ENCODE measurements at regions not wholly inside any gene's neighbourhood (a gene's known extent, or its start where the extent isn't known, plus 50 kb on each side); places are given as distances from the start of the nearest gene placed in this dataset.

DNA sequence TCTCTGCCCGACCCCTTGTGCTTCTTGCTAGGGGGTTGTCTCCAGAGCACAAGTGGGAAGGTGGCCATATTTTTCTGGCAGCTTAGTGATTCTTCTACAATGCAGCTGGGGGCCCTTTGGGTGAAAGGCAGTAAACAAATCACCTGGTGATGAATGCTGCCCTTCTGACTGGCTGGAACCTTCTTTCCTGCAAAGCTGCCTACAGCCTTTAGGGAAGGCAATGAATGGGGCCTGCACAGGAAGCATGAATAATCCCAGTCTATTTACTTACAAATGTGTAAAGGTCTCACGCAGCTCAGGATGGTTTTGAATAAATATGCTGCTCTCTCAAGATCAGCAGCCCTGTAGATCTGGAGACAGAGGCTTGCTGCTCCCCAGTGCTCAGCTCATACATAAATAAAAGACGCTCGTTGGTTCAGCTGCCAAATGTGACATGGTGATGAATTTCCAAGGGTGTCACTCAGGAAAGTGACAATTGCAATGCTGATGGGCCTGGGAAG is 289.2 kb downstream of the TDRD15 start:
- Histone ChIP-seq H3K36me3 (no peaks in the 10 kb centered on the region), H3K4me3 (no peak overlapping the region), H3K4me1 (replicated peaks) (peaks cover 35% of the 10 kb centered on the region), H3K27ac (no peak overlapping the region), H3K9me3 (replicated peaks) (no peaks in the 10 kb centered on the region), H3K27me3 (replicated peaks) (no peaks in the 10 kb centered on the region)
- peak in 1 of 2 experiments; percentile 33 for DNase-seq (ENCODE audit: low read depth in 1 of 2, low spot score in 2 of 2)

DNA sequence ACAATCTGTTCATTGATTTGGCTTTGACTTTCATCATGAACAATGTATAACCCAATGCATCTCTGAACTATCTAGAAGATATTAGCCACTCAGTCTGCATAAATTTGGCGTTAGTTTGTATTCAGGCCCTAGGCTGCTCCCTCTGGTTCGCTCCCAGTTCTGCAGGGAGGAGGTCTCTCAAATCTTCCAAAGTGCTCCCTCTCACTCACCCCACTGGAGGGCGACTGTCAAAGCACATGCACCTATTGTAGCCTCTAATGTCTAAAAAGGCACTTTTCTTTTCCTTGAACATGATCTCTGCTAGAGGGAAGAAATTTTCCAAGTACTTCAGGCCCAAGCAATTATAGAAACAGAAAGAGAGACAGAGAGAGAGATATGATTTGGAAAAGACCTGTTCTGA is 291.5 kb downstream of the TDRD15 start:
- Histone ChIP-seq H3K36me3 (no peaks in the 10 kb centered on the region), H3K27ac (no peak overlapping the region), H3K27me3 (replicated peaks) (no peaks in the 10 kb centered on the region), H3K4me3 (no peak overlapping the region), H3K9me3 (replicated peaks) (no peaks in the 10 kb centered on the region), H3K4me1 (replicated peaks) (peaks cover 36% of the 10 kb centered on the region)
- DNase-seq (ENCODE audit: low read depth in 1 of 2, low spot score in 2 of 2): no peak

DNA sequence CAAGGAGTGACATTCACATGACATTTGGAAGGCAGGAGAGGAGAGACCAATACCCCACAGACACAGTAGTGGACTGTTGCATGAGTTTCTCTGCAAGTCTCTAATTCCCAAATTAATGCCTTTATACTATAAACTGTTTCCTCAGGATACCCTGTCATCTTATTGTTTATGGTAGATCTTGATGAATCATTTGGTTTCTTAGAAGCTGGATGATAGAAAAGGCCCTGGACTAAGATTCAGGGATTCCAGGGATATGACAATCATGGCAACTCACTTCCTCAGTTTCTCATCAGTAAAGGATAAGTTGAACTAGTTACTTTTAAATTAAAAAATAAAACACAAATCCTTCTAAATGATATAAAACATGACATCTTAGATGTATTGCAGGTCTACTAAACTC is 292.5 kb downstream of the TDRD15 start:
- Histone ChIP-seq H3K27ac (no peak overlapping the region), H3K9me3 (replicated peaks) (no peaks in the 10 kb centered on the region), H3K4me1 (replicated peaks) (peaks cover 36% of the 10 kb centered on the region), H3K36me3 (no peaks in the 10 kb centered on the region), H3K4me3 (no peak overlapping the region), H3K27me3 (replicated peaks) (no peaks in the 10 kb centered on the region)
- DNase-seq (ENCODE audit: low read depth in 1 of 2, low spot score in 2 of 2): no peak

DNA sequence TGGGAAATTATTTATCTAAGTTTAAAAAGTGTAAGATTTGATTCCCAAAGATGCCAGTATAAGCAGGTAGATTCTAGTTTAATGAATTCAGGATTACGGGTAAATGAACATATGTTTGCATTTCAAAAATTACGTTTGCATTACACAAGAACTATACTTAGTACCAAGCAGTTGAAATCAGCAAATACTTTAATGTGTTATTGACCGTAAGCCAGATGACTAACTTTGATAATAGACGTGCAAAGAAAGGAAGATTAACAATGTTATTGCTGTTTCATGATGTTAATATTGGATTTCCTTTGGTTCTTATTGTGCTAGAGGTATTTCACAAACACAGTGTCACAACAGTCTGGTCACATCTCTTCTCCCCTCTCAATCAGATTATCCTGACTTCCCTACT is 294.7 kb downstream of the TDRD15 start:
- H3K27ac ChIP-seq: 0 out of 2 replicates have a peak overlapping the region, but pooled peaks have one; percentile 10
- H3K4me3 ChIP-seq: no peak overlapping the region
- peaks cover 4% of the 10 kb centered on the region; the same call in 1 of the 2 replicates for H3K9me3 ChIP-seq (replicated peaks)
- H3K36me3 ChIP-seq: no peaks in the 10 kb centered on the region
- no peaks in the 10 kb centered on the region for H3K27me3 ChIP-seq (replicated peaks)
- peaks cover 24% of the 10 kb centered on the region for H3K4me1 ChIP-seq (replicated peaks)
- DNase-seq (ENCODE audit: low read depth in 1 of 2, low spot score in 2 of 2): no peak

DNA sequence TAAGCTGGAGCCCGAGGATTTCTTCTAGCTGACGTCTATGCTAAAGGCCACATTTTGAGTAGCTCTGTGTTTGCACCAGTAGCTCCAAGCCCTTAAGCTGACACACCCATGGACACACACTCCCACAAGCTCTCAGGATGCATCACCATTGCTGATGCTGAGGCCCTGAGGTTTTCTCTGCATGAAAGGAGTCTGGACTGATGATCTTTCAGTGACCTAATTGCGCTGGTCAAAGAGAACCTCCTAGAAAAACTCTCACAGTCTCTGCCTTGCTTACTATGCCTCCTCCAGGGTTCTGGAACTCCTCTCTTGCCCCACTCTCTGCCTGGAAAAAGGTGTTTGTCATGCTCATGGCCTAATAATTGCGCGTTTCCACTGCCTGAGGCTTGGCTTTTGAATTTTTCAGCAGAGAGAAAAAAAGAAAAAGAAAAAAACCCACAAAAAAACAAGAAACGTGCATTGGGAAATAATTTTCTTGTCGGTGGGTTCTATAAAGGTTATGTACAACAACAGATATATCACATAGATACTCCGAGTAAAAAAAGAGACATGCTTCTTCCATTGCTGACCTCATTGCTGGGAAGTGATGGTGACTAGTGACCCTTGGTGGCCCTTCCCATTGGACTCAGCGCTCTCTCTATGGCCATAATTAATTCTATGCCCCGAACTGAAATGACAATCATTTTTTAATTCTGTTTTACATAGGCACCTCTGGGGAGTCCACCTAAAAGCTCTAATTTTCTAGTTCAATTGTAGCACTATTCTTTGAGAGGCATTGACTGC is 297.0 kb downstream of the TDRD15 start:
- H3K27me3 ChIP-seq (replicated peaks): no peaks in the 10 kb centered on the region
- H3K27ac ChIP-seq: no peak overlapping the region
- H3K4me3 ChIP-seq: no peak overlapping the region
- DNase-seq (ENCODE audit: low read depth in 1 of 2, low spot score in 2 of 2): no peak
- peaks cover 28% of the 10 kb centered on the region for H3K4me1 ChIP-seq (replicated peaks)
- H3K9me3 ChIP-seq (replicated peaks): peaks cover 4% of the 10 kb centered on the region; the same call in 1 of the 2 replicates
- no peaks in the 10 kb centered on the region for H3K36me3 ChIP-seq

DNA sequence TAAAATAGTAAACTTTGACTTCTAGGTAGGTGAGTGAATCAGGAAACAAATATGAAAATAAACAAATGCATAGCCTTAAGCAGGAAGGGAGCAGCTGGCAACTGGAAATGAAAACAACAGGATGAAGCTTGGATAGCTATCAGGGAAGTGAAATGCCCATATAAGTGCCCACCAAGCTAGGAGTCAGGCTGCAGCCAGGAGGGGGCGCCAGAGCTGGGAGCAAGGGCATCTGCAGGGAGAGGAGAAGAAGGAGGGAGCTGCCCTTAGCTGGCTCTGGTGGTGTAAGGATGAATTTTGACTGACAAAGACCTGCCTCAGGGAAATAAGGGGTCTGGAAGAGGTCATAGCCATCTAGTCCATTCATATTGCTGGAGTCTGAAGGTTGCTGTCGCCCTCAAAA is 298.3 kb downstream of the TDRD15 start:
- H3K9me3 ChIP-seq (replicated peaks): peaks cover 4% of the 10 kb centered on the region; the same call in 1 of the 2 replicates
- no peak overlapping the region for H3K27ac ChIP-seq
- H3K4me1 ChIP-seq (replicated peaks): peaks cover 15% of the 10 kb centered on the region
- no peak overlapping the region for H3K4me3 ChIP-seq
- H3K36me3 ChIP-seq: no peaks in the 10 kb centered on the region
- peak; percentile 33 to 63 for DNase-seq (ENCODE audit: low read depth in 1 of 2, low spot score in 2 of 2)
- no peaks in the 10 kb centered on the region for H3K27me3 ChIP-seq (replicated peaks)

DNA sequence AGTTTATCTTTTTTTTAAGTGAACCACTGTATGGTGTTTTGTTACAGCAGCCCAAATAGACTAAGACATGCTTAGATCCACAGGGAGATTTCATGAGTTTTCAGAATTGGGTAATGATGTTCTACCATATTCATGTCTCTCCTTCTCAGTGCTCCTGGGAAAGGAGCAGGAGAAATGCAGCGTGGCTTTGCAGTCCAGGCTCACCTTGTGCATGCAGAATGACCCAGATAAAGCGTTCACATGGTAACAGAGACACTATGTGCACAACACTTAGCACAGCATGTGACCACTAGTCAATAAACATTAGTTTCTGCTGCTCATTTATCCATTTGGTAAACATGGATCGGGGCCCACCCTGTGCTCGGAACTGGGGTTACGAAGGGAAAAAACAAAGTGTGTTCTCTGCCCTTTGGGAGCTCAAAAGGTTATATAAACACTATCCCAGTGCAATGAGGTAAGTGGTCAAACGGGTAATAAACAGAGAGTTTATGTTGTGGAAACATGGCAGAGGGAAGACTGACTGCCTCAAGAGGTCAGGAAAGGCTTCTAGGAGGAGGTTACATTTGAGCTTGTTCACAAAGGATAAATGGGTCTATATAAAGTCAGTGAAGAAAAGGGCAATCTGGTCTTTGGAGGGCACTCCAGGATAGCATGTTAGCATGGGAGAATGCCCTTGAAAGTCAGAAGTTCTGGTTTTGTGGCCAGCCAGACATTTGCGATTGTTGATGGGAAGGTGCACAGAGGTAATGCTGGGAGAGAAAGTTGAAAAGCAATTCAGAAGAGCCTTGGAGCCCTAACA is 299.2 kb downstream of the TDRD15 start:
- H3K4me3 ChIP-seq: no peak overlapping the region
- peaks cover 4% of the 10 kb centered on the region; the same call in 1 of the 2 replicates for H3K9me3 ChIP-seq (replicated peaks)
- no peak overlapping the region for H3K27ac ChIP-seq
- no peaks in the 10 kb centered on the region for H3K36me3 ChIP-seq
- peaks cover 12% of the 10 kb centered on the region for H3K4me1 ChIP-seq (replicated peaks)
- DNase-seq (ENCODE audit: low read depth in 1 of 2, low spot score in 2 of 2): no peak
- H3K27me3 ChIP-seq (replicated peaks): no peaks in the 10 kb centered on the region

DNA sequence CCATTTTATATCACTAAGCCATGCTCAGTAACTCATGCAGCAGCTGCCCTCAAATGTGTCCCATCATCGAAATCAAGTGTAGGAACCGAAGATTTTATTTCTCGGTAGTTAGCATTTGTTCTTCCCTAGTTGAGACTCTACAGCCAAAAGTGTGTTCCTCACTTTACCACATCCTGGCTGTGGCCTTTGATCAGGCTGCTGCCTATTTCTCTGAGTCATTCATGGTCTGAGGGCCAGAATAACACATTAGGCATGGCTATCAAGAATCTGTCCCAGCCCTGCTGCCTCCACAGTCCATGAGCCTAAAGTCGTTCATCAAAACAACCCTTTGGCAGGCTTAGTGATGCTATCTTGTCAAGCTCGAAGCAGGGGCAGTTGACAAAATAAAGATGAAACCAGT is 300.1 kb downstream of the TDRD15 start:
- Histone ChIP-seq H3K27me3 (replicated peaks) (no peaks in the 10 kb centered on the region), H3K36me3 (no peaks in the 10 kb centered on the region), H3K27ac (no peak overlapping the region), H3K9me3 (replicated peaks) (peaks cover 4% of the 10 kb centered on the region; the same call in 1 of the 2 replicates), H3K4me1 (replicated peaks) (0 out of 2 replicates have a peak, but pooled peaks cover 10% of the 10 kb centered on the region), H3K4me3 (no peak overlapping the region)
- DNase-seq (ENCODE audit: low read depth in 1 of 2, low spot score in 2 of 2): no peak

DNA sequence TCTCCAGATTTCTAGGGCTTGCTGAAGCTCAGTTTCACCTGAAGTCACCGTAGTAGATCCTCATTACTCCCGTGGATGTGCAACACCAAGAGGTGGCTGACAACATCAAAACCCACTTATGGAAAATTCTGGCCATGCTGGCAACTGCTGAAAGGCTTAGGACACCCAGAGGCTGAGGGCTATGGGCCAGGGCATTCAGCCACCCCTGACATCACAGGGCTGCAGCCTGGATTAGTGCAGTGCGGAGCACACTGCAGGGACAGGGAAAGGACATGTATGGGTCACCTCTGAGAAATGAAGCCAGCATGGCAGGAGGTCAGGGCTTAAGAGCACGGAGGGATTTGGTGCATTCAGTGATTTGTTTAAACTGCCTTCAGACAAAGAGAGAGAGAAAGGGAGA is 300.6 kb downstream of the TDRD15 start:
- Histone ChIP-seq H3K9me3 (replicated peaks) (peaks cover 4% of the 10 kb centered on the region; the same call in 1 of the 2 replicates), H3K27ac (no peak overlapping the region), H3K4me1 (replicated peaks) (0 out of 2 replicates have a peak, but pooled peaks cover 10% of the 10 kb centered on the region), H3K4me3 (no peak overlapping the region), H3K36me3 (no peaks in the 10 kb centered on the region), H3K27me3 (replicated peaks) (no peaks in the 10 kb centered on the region)
- no peak for DNase-seq (ENCODE audit: low read depth in 1 of 2, low spot score in 2 of 2)

DNA sequence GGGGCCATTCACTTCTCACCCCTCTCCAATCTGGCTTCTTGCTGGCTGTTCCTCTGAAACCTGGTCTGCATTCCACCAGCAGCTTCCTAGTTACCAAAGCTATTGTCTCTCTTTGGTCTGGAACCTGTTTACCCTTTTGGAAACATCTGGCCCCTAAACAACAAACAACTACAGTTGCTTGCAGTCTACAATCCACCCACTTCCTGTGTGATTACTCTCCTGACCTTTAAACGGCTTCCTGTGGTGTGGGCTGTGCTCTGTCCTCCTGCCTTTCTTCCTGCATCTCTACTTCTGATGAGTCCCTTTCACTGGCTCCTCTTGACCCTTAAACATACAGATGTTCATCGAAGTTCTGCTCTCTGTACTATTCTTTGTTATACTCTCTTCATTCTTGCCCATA is 303.8 kb downstream of the TDRD15 start:
- DNase-seq (ENCODE audit: low read depth in 1 of 2, low spot score in 2 of 2): no peak
- H3K4me3 ChIP-seq: no peak overlapping the region

DNA sequence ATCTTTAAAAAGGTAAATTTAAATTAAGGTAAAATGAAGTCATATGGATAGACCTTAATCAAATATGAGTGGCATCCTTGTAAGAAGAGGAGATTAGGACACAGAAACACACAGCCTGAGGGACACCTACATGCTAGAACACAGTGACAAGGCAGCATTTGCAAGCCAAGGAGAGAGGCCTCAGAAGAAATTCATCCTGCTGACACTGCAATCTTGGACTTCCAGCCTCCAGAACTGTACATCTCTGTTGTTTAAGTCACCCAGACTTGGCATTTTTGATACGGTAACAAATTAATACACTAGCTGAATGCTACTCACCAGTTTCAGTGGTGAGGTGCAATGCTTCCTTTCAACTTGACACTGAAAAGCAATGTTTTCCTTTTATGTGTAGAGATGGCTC is 305.0 kb downstream of the TDRD15 start:
- H3K4me1 ChIP-seq (replicated peaks): 0 out of 2 replicates have a peak, but pooled peaks cover 8% of the 10 kb centered on the region
- DNase-seq (ENCODE audit: low read depth in 1 of 2, low spot score in 2 of 2): no peak
- no peaks in the 10 kb centered on the region for H3K9me3 ChIP-seq (replicated peaks)
- no peak overlapping the region for H3K4me3 ChIP-seq
- H3K36me3 ChIP-seq: no peaks in the 10 kb centered on the region
- H3K27ac ChIP-seq: no peak overlapping the region
- no peaks in the 10 kb centered on the region for H3K27me3 ChIP-seq (replicated peaks)

More for the DNA sequence above, 303.8 kb downstream of the TDRD15 start:
- Histone ChIP-seq H3K27ac (no peak overlapping the region), H3K36me3 (no peaks in the 10 kb centered on the region), H3K27me3 (replicated peaks) (no peaks in the 10 kb centered on the region), H3K9me3 (replicated peaks) (no peaks in the 10 kb centered on the region), H3K4me1 (replicated peaks) (0 out of 2 replicates have a peak, but pooled peaks cover 10% of the 10 kb centered on the region)

DNA sequence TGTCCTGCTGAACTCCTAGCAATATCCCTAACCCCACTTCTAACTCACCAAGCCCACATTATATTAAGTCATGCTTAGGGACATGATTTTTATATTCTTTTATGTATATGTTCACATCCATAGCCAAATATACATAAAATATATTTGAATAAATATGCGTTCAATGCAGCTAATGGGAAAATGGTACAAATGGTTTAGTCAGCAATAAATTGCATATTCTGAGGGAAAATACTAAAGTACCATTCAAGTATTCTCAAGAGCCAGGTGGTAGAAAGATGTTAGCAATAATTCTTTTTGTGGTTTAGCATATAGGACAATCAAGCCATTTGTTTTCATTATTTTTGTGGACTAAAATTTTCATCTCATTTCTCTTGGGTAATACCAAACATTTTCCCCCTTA is 306.0 kb downstream of the TDRD15 start:
- Histone ChIP-seq H3K4me3 (no peak overlapping the region), H3K27ac (no peak overlapping the region), H3K4me1 (replicated peaks) (0 out of 2 replicates have a peak, but pooled peaks cover 6% of the 10 kb centered on the region), H3K27me3 (replicated peaks) (no peaks in the 10 kb centered on the region), H3K9me3 (replicated peaks) (no peaks in the 10 kb centered on the region), H3K36me3 (no peaks in the 10 kb centered on the region)
- DNase-seq (ENCODE audit: low read depth in 1 of 2, low spot score in 2 of 2): no peak

DNA sequence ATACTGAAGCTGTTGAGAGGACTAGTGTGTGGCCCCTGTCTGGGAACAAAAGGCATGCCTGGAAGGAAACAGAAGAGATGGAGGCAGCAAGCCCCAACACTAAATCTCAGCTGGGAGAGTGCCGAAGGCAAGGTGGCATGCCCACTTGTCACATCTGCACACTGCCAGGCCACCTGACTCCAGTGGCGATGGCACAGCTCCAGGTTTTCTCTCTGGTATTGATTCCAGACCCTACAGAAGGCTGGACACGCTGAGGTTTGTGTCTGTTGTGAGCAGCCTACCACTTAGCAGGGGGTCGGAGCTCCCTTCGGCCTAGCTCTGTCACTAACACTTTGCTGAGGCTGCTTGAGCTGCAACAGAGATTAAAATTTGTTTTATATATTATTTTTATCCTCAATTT is 307.3 kb downstream of the TDRD15 start:
- Histone ChIP-seq H3K4me1 (replicated peaks) (0 out of 2 replicates have a peak, but pooled peaks cover 6% of the 10 kb centered on the region), H3K4me3 (no peak overlapping the region), H3K36me3 (no peaks in the 10 kb centered on the region), H3K27ac (no peak overlapping the region), H3K27me3 (replicated peaks) (no peaks in the 10 kb centered on the region), H3K9me3 (replicated peaks) (no peaks in the 10 kb centered on the region)
- DNase-seq (ENCODE audit: low read depth in 1 of 2, low spot score in 2 of 2): no peak

DNA sequence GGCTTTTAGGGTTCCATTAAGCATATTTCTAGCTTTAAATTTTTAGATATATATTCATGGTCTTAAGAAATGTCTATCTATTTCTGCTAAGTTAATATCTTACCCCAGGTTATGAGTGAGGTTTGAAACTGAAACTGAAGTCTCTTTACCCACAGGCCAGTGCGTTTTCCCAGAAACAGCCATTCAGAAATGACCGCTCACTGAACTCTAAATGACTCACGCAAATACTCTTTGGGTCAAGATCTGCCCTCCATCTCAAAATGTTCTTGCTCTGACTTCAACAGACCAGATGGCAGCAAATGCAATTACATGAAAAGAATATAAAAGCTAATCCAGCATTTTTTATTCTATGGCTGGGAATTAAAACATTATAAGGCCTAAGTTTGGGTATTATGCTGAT is 315.2 kb downstream of the TDRD15 start:
- Histone ChIP-seq H3K36me3 (no peaks in the 10 kb centered on the region), H3K27me3 (replicated peaks) (no peaks in the 10 kb centered on the region), H3K4me1 (replicated peaks) (peaks cover 21% of the 10 kb centered on the region), H3K4me3 (no peak overlapping the region), H3K9me3 (replicated peaks) (no peaks in the 10 kb centered on the region), H3K27ac (peak overlapping the region; percentile 71)
- peak; percentile 52 to 61 for DNase-seq (ENCODE audit: low read depth in 1 of 2, low spot score in 2 of 2)

All from SJSA1 (cell line).